Breast epithelium (tissue), 4 donors: ENCODE measurements at regions not wholly inside any gene's neighbourhood (a gene's known extent, or its start where the extent isn't known, plus 50 kb on each side); places are given as distances from the start of the nearest gene placed in this dataset.

Experiments
- DNase-seq, 2 donors: peaks; one replicate each; pipeline ENCODE4 v3.0.0-alpha.2; 2019; ENCODE audit warnings: low spot score in 2 of 2
- H3K27ac ChIP-seq, 2 donors: fragments of 200-600 bp; sonication (generic) in 1 of 2; one replicate each; pipeline ENCODE4 v1.5.1; 2016 to 2019; ENCODE audit warnings: mild to moderate bottlenecking in 1 of 2
- H3K27me3 ChIP-seq, 2 donors: fragments of 200-600 bp; sonication (generic) in 1 of 2; one replicate each; pipeline versions ENCODE4 v1.5.1 to v1.6.0; 2017 to 2019; ENCODE audit warnings: control low read depth in 1 of 2, mild to moderate bottlenecking in 1 of 2
- H3K36me3 ChIP-seq: fragments of 200-600 bp; one replicate; pipeline ENCODE4 v1.5.1; 2019
- H3K4me1 ChIP-seq, 2 donors: fragments of 200-600 bp; sonication (generic); one replicate each; pipeline ENCODE4 v1.5.1; 2016 to 2019; ENCODE audit warnings: control low read depth in 1 of 2
- H3K4me3 ChIP-seq, 3 donors: fragments of 200-600 bp; sonication (generic); 1 replicate in 2 of 3; 2 replicates in 1 of 3; pipeline ENCODE4 v1.5.1; 2016 to 2019; ENCODE audit warnings: mild to moderate bottlenecking in 3 of 3, moderate library complexity in 2 of 3
- H3K9me3 ChIP-seq, 2 donors: fragments of 200-600 bp; sonication (generic) in 1 of 2; one replicate each; pipeline ENCODE4 v1.5.1; 2016 to 2019; ENCODE audit warnings: control low read depth in 1 of 2
- CTCF ChIP-seq, 3 donors: fragments of 450-650 bp; IDR thresholded peaks; one replicate each; pipeline ENCODE4 v1.5.1; 2016 to 2017; ENCODE audit warnings: antibody characterized with exemption in 3 of 3, mild to moderate bottlenecking in 3 of 3, moderate library complexity in 3 of 3
- POLR2A ChIP-seq: fragments of 450-650 bp; IDR thresholded peaks from one replicate; pipeline ENCODE4 v1.6.1; 2016; ENCODE audit warnings: antibody characterized with exemption, mild to moderate bottlenecking, moderate library complexity
- POLR2AphosphoS5 ChIP-seq, 3 donors: sonication (generic); formaldehyde crosslinking; IDR thresholded peaks; one replicate each; pipeline ENCODE4 v1.6.1; 2017; ENCODE audit warnings: antibody characterized with exemption in 3 of 3
- intact Hi-C: fragments of 100-400 bp; cut with DNase I; formaldehyde crosslinking; loops from one replicate; pipeline ENCODE4 v1.15.1; 2023; ENCODE audit warnings: low total_unique reads

- intact Hi-C loops, result no loop called here
- H3K36me3 ChIP-seq, result no peaks in the 10 kb centered on the region
- H3K27ac ChIP-seq, result no peak overlapping the region
- H3K4me3 ChIP-seq, result no peak overlapping the region
- H3K9me3 ChIP-seq, result no peaks in the 10 kb centered on the region
- no peaks in the 10 kb centered on the region for H3K27me3 ChIP-seq
- H3K4me1 ChIP-seq, result no peaks in the 10 kb centered on the region
- TF ChIP-seq POLR2AphosphoS5 (IDR thresholded peaks at IDR 0.05) (no peak), CTCF (IDR thresholded peaks at IDR 0.05) (no peak), POLR2A (no peak)
- no peak for DNase-seq
These were observed 462.0 kb downstream of the CDH11 start for GRCh38 chr16:64659866-64660265.

- Histone ChIP-seq H3K4me3 (no peak overlapping the region), H3K4me1 (no peaks in the 10 kb centered on the region), H3K36me3 (no peaks in the 10 kb centered on the region), H3K9me3 (no peaks in the 10 kb centered on the region), H3K27ac (no peak overlapping the region), H3K27me3 (no peaks in the 10 kb centered on the region)
- no peak for DNase-seq
- no peak for TF ChIP-seq POLR2AphosphoS5 (IDR thresholded peaks at IDR 0.05)
- TF ChIP-seq POLR2A, result no peak
- no peak for TF ChIP-seq CTCF (IDR thresholded peaks at IDR 0.05)
- intact Hi-C loops, result no loop called here
These were observed 464.4 kb downstream of the CDH11 start for GRCh38 chr16:64657316-64658011.

- Histone ChIP-seq H3K27me3 (no peaks in the 10 kb centered on the region), H3K4me1 (no peaks in the 10 kb centered on the region), H3K27ac (no peak overlapping the region), H3K4me3 (no peak overlapping the region), H3K9me3 (no peaks in the 10 kb centered on the region), H3K36me3 (no peaks in the 10 kb centered on the region)
- DNase-seq, result no peak
- TF ChIP-seq POLR2AphosphoS5 (IDR thresholded peaks at IDR 0.05) (no peak), CTCF (IDR thresholded peaks at IDR 0.05) (no peak), POLR2A (no peak)
- intact Hi-C loops, result no loop called here
These were observed 465.4 kb downstream of the CDH11 start for GRCh38 chr16:64656471-64656870.

GRCh38 chr16:64654178-64654577 is 467.7 kb downstream of the CDH11 start:
- Histone ChIP-seq H3K36me3 (no peaks in the 10 kb centered on the region), H3K27ac (no peak overlapping the region), H3K4me1 (no peaks in the 10 kb centered on the region), H3K9me3 (no peaks in the 10 kb centered on the region), H3K4me3 (no peak overlapping the region), H3K27me3 (no peaks in the 10 kb centered on the region)
- no peak for DNase-seq
- TF ChIP-seq POLR2AphosphoS5 (IDR thresholded peaks at IDR 0.05) (no peak), POLR2A (no peak), CTCF (IDR thresholded peaks at IDR 0.05) (no peak)
- intact Hi-C loops, result no loop called here

GRCh38 chr16:64648282-64648681 is 473.6 kb downstream of the CDH11 start:
- no peaks in the 10 kb centered on the region for H3K9me3 ChIP-seq
- H3K4me1 ChIP-seq, result no peaks in the 10 kb centered on the region
- no peak overlapping the region for H3K27ac ChIP-seq
- no peak overlapping the region for H3K4me3 ChIP-seq
- intact Hi-C loops, result no loop called here
- no peak for TF ChIP-seq POLR2A
- no peak for TF ChIP-seq CTCF (IDR thresholded peaks at IDR 0.05)
- no peak for TF ChIP-seq POLR2AphosphoS5 (IDR thresholded peaks at IDR 0.05)
- H3K27me3 ChIP-seq, result no peaks in the 10 kb centered on the region
- DNase-seq, result no peak
- no peaks in the 10 kb centered on the region for H3K36me3 ChIP-seq
